SU-DHL-6 (cell line): ENCODE measurements at regions not wholly inside any gene's neighbourhood (a gene's known extent, or its start where the extent isn't known, plus 50 kb on each side); places are given as distances from the start of the nearest gene placed in this dataset.
"Not testable (repeated sequence)": the region's sequence is repeated elsewhere in the genome, so short reads cannot be mapped to it uniquely, and the experiment has no call there.

Experiments used
- H2AFZ ChIP-seq: fragments of 200-600 bp; sonication (generic); 2 replicates; pipeline ENCODE4 v1.6.1; 2014; ENCODE audit warnings: low read depth, mild to moderate bottlenecking, moderate library complexity, mixed read lengths, antibody characterized with exemption, low read length; ENCODE audit not compliant: severe bottlenecking
- H3F3A ChIP-seq: fragments of 200-600 bp; shearing (Covaris generic); 2 replicates; pipeline ENCODE4 v1.6.0; 2016; ENCODE audit warnings: antibody characterized with exemption, mild to moderate bottlenecking; ENCODE audit not compliant: insufficient read depth
- H3K27ac ChIP-seq: fragments of 200-600 bp; sonication (generic); 2 replicates; pipeline ENCODE4 v1.5.1; 2016; ENCODE audit warnings: low read depth, mild to moderate bottlenecking, low read length, moderate library complexity, mixed read lengths
- H3K27me3 ChIP-seq: fragments of 200-600 bp; sonication (generic), shearing (Covaris generic); 2 replicates; pipeline ENCODE4 v1.6.0; 2014; ENCODE audit warnings: mild to moderate bottlenecking, low read length
- H3K36me3 ChIP-seq: fragments of 200-600 bp; sonication (generic); 2 replicates; pipeline ENCODE4 v1.6.1; 2014; ENCODE audit warnings: mild to moderate bottlenecking, low read length, mixed read lengths
- H3K4me2 ChIP-seq: fragments of 300-600, 200-600 bp; shearing (Covaris generic), sonication (generic); 2 replicates; pipeline ENCODE4 v1.6.0; 2014; ENCODE audit warnings: low read length, low read depth, mild to moderate bottlenecking; ENCODE audit not compliant: poor library complexity, severe bottlenecking
- H3K4me3 ChIP-seq: fragments of 200-600 bp; sonication (generic); 2 replicates; pipeline ENCODE4 v1.5.1; 2014; ENCODE audit warnings: antibody characterized with exemption, low read length, mild to moderate bottlenecking, mixed read lengths; ENCODE audit not compliant: insufficient read depth, poor library complexity, severe bottlenecking
- H3K79me2 ChIP-seq: fragments of 200-600 bp; sonication (generic); 2 replicates; pipeline ENCODE4 v1.6.1; 2014; ENCODE audit warnings: mild to moderate bottlenecking, low read length, moderate library complexity; ENCODE audit not compliant: insufficient read depth
- H3K9ac ChIP-seq: fragments of 200-600 bp; sonication (generic); 2 replicates; pipeline ENCODE4 v1.7.0; 2014; ENCODE audit warnings: mild to moderate bottlenecking, low read length
- H3K9me2 ChIP-seq: fragments of 200-600 bp; sonication (generic); replicated peaks from 2 replicates; pipeline ENCODE4 v1.6.1; 2014; ENCODE audit warnings: low read length; ENCODE audit not compliant: insufficient read depth
- H3K9me3 ChIP-seq: fragments of 200-600 bp; sonication (generic); 2 replicates; pipeline ENCODE4 v1.6.1; 2014; ENCODE audit warnings: low read length, mixed read lengths; ENCODE audit not compliant: insufficient read depth
- H4K20me1 ChIP-seq: fragments of 200-600 bp; sonication (generic); 2 replicates; pipeline ENCODE4 v1.6.1; 2014; ENCODE audit warnings: low read depth, mild to moderate bottlenecking, antibody characterized with exemption, low read length, moderate library complexity, mixed read lengths
- CTCF ChIP-seq: fragments of 200-600 bp; sonication (generic); IDR thresholded peaks from one replicate; pipeline ENCODE4 v1.5.1; 2017; ENCODE audit warnings: antibody characterized with exemption, mild to moderate bottlenecking, low read length, moderate library complexity; ENCODE audit not compliant: insufficient read depth, poor library complexity, severe bottlenecking
- EZH2phosphoT487 ChIP-seq: fragments of 200-600 bp; sonication (generic), shearing (Covaris generic); conservative IDR thresholded peaks from 2 replicates; pipeline ENCODE4 v1.6.1; 2018; ENCODE audit warnings: mild to moderate bottlenecking, antibody characterized with exemption, low read length, moderate library complexity, mixed read lengths

DNA sequence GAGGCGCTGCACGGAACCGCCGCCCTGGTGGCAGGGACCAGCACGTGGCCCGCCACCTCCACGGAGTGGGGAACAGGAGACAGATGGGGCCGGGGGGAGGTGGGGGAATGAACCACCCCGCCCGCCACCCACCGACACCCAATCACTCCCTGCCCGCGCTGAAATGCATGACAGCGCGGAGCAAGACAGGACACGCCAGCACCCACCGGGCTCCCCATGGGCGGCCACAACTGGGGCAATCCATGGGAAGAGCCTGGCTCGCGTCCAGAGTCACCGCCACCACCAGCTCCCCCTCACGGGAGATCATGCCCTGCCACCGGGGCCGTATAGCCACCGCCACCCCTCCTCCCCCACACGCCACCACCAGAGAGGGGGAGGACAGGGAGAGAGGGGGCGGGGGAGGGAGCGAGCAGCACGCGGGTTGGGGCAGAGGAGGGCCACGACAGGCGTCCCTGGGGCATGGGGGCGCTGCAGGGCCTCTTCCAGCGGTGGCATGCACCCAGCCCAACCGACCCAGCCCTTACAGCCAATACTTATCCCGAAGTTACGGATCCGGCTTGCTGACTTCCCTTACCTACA, 744.3 kb upstream of the DEFB115 start:
- Histone ChIP-seq H3F3A (no peaks in the 10 kb centered on the region), H3K9me3 (no peaks in the 10 kb centered on the region), H3K9me2 (no peaks in the 10 kb centered on the region), H2AFZ (no peak overlapping the region), H4K20me1 (no peaks in the 10 kb centered on the region), H3K36me3 (no peaks in the 10 kb centered on the region), H3K4me3 (no peak overlapping the region), H3K79me2 (no peaks in the 10 kb centered on the region), H3K27ac (no peak overlapping the region), H3K9ac (no peak overlapping the region), H3K27me3 (no peaks in the 10 kb centered on the region), H3K4me2 (no peak overlapping the region)
- TF ChIP-seq EZH2phosphoT487 (no peak), CTCF (no peak)

- H3K36me3 ChIP-seq, H3K27ac ChIP-seq, H3K9ac ChIP-seq, H2AFZ ChIP-seq, H3K79me2 ChIP-seq, H3F3A ChIP-seq, H3K9me3 ChIP-seq, H4K20me1 ChIP-seq, H3K9me2 ChIP-seq, H3K4me3 ChIP-seq, H3K27me3 ChIP-seq, H3K4me2 ChIP-seq: not testable (repeated sequence)
These were observed 741.5 kb upstream of the DEFB115 start for GRCh38 chr20:30515915-30516314.

DNA sequence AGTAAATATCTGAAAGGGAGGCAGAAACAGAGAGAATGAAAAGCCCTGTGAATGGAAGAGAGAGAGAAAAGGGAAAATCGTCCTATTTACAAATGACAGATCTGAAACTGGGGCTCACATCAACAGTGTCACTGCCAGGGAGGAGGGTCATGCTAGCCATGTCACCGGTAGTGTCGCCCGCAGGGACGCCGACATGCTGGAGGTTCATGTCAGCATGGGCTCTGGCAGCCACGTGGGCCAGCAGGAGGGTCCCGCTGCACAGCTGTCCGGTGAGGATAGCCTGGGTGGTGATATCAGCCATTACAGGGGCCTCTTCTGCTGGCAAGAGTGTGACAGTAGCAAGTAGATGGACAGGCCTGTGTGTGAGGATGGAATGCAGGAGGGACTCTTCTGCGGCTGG, 738.6 kb upstream of the DEFB115 start:
- not testable (repeated sequence) for H3K27ac ChIP-seq, H3K4me2 ChIP-seq, H3K9me3 ChIP-seq, H3K79me2 ChIP-seq, H3F3A ChIP-seq, H3K36me3 ChIP-seq, H4K20me1 ChIP-seq, H3K4me3 ChIP-seq, H2AFZ ChIP-seq, H3K9me2 ChIP-seq, H3K27me3 ChIP-seq, H3K9ac ChIP-seq

GRCh38 chr20:30521686-30522415, 735.6 kb upstream of the DEFB115 start:
- not testable (repeated sequence) for H3F3A ChIP-seq, H3K4me2 ChIP-seq, H2AFZ ChIP-seq, H4K20me1 ChIP-seq, H3K9me3 ChIP-seq, H3K27ac ChIP-seq, H3K4me3 ChIP-seq, H3K9me2 ChIP-seq, H3K36me3 ChIP-seq, H3K9ac ChIP-seq, H3K27me3 ChIP-seq, H3K79me2 ChIP-seq

DNA sequence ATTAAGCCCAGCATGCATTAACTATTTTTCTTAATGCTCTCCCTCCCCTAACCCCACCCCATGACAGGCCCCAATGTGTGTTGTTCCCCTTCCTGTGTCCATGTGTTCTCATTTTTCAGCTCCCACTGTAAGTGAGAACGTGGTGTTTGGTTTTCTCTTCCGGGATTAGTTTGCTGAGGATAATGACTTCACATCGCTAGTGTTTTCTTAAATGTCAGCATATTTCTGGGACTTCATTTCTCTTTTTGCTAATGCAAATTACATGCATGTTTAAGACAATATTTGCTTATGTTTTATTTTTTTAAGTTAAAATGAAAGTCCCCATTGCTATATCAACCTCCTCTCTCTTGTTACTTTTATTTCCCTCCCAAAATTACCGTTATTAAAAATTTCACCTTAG, 733.3 kb upstream of the DEFB115 start:
- H3K27me3 ChIP-seq, H2AFZ ChIP-seq, H3K4me3 ChIP-seq, H3K27ac ChIP-seq, H4K20me1 ChIP-seq, H3K9me3 ChIP-seq, H3K79me2 ChIP-seq, H3K9me2 ChIP-seq, H3F3A ChIP-seq, H3K36me3 ChIP-seq, H3K9ac ChIP-seq, H3K4me2 ChIP-seq: not testable (repeated sequence)

DNA sequence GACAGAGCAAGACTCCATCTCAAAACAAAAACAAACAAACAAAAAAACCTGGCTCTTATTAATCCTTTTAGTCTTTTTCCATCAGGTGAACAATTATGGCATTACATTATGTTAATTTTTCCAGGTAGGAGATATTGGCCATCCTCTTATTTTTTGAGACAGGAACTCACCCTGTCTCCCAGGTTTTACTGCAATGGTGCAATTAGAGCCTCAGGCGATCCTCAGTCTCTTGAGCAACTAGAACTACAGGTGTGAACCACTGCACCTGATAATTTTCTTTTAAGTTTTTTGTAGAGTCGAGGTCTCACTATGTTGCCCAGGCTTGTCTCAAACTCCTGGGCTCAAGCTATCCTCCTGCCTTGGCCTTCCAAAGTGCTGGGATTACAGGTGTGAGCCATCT, 732.7 kb upstream of the DEFB115 start:
- H3K4me3 ChIP-seq, H3K36me3 ChIP-seq, H3K27ac ChIP-seq: not testable (repeated sequence)

GRCh38 chr20:30533653-30534052, 723.8 kb upstream of the DEFB115 start:
- H4K20me1 ChIP-seq, H3K36me3 ChIP-seq, H3K9me2 ChIP-seq, H3K27ac ChIP-seq, H3K4me3 ChIP-seq, H3K27me3 ChIP-seq, H2AFZ ChIP-seq, H3K9me3 ChIP-seq, H3K79me2 ChIP-seq, H3F3A ChIP-seq, H3K4me2 ChIP-seq, H3K9ac ChIP-seq: not testable (repeated sequence)

More for the DNA sequence above, 732.7 kb upstream of the DEFB115 start:
- H3K4me2 ChIP-seq, H3K9ac ChIP-seq, H2AFZ ChIP-seq, H4K20me1 ChIP-seq, H3K79me2 ChIP-seq, H3K9me2 ChIP-seq, H3K27me3 ChIP-seq, H3F3A ChIP-seq, H3K9me3 ChIP-seq: not testable (repeated sequence)
